ENCODE measurements at regions not wholly inside any gene's neighbourhood (a gene's known extent, or its start where the extent isn't known, plus 50 kb on each side); places are given as distances from the start of the nearest gene placed in this dataset.

DNA sequence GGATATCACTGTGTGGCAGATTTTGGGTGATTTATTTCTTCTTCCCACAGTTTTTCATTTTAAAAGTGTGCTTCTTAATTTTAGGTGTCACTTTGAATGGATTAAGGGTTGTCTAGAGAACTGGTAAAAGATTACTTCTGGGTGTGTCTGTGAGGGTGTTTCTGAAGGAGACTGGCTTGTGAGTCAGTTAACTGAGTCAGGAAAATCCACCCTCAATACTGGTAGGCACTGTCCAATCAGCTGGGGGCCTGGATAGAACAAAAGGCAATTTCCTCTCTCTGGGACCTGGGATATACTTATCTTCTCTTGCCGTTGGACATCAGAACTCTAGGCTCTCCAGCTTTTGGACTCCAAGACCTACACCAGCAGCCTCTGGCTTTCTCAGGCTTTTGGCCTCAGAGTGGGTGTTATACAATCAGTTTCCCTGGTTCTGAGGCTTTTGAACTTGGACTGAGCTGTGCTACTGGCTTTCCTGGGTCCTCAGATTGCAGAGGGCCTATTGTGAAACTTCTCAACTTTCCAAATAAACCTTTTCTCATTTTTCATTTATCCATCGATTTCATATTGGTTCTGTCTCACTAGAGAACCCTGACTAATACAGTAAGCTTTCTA is 413.1 kb downstream of the GBA3 start:
- POLR2A ChIA-PET: no interaction called here
- 0% methylated on average over 1 of the region's 2 CpGs for WGBS (ENCODE audit: low lambda C conversion rate)
- BruUV-seq (replicated peaks): no TSS peak
- H3K36me3 ChIP-seq (replicated peaks in 1 of 2; ENCODE audit: control insufficient read depth in 1 of 2, insufficient read depth in 2 of 2, low read length in 2 of 2): no peaks in the 10 kb centered on the region
- H3K4me3 ChIP-seq (replicated peaks in 1 of 3; ENCODE audit: insufficient read depth in 1 of 3, low read depth in 2 of 3, low read length in 3 of 3): no peak overlapping the region
- no peaks in the 10 kb centered on the region for H3K27me3 ChIP-seq (ENCODE audit: control insufficient read depth in 1 of 2, insufficient read depth in 2 of 2, low read length in 2 of 2)
- CTCF ChIA-PET (ENCODE audit: low intra/inter-chr PET ratio, low total read pairs): no interaction called here
- no peak overlapping the region for H3K4me2 ChIP-seq (ENCODE audit: low read depth, low read length)
- in situ Hi-C loops (cut with HindIII; ENCODE audit: extremely low pct_ligation_motif_present, low pct_unique_long_range_greater_than_20kb): no loop called here
- H4K20me1 ChIP-seq (ENCODE audit: insufficient read depth, low read length): no peaks in the 10 kb centered on the region
- H2AFZ ChIP-seq (ENCODE audit: low read length): no peak overlapping the region
- TF ChIP-seq CREM (IDR thresholded peaks at IDR 0.05): no peak
- no peak for TF ChIP-seq CREM (CRISPR knock-in tag; IDR thresholded peaks at IDR 0.05)
- no peak for TF ChIP-seq IKZF4 (CRISPR knock-in tag; IDR thresholded peaks at IDR 0.05; ENCODE audit: borderline replicate concordance, low read depth, not compliant biosample characterization)
- TF ChIP-seq ZNF577 (CRISPR knock-in tag; IDR thresholded peaks at IDR 0.05; ENCODE audit: borderline replicate concordance, low read depth): no peak
- no peak for TF ChIP-seq ZNF263 (CRISPR knock-in tag; IDR thresholded peaks at IDR 0.05)
- TF ChIP-seq NR2F6 (IDR thresholded peaks at IDR 0.05): no peak
- TF ChIP-seq NR2F6 (CRISPR knock-in tag; IDR thresholded peaks at IDR 0.05): no peak
- TF ChIP-seq ZSCAN9 (CRISPR knock-in tag; IDR thresholded peaks at IDR 0.05; ENCODE audit: borderline replicate concordance): no peak
- TF ChIP-seq ZNF841 (CRISPR knock-in tag; IDR thresholded peaks at IDR 0.05; ENCODE audit: borderline replicate concordance): no peak
- TF ChIP-seq, protein P1, sequence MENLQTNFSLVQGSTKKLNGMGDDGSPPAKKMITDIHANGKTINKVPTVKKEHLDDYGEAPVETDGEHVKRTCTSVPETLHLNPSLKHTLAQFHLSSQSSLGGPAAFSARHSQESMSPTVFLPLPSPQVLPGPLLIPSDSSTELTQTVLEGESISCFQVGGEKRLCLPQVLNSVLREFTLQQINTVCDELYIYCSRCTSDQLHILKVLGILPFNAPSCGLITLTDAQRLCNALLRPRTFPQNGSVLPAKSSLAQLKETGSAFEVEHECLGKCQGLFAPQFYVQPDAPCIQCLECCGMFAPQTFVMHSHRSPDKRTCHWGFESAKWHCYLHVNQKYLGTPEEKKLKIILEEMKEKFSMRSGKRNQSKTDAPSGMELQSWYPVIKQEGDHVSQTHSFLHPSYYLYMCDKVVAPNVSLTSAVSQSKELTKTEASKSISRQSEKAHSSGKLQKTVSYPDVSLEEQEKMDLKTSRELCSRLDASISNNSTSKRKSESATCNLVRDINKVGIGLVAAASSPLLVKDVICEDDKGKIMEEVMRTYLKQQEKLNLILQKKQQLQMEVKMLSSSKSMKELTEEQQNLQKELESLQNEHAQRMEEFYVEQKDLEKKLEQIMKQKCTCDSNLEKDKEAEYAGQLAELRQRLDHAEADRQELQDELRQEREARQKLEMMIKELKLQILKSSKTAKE (CRISPR knock-in tag; IDR thresholded peaks at IDR 0.05; ENCODE audit: borderline replicate concordance): no peak
- no peak for TF ChIP-seq ZSCAN29 (CRISPR knock-in tag; conservative IDR thresholded peaks at IDR 0.05)
- TF ChIP-seq ZSCAN31 (CRISPR knock-in tag; IDR thresholded peaks at IDR 0.05; ENCODE audit: low read depth): no peak
- no peak for TF ChIP-seq ZZZ3 (CRISPR knock-in tag; IDR thresholded peaks at IDR 0.05; ENCODE audit: borderline replicate concordance)
- no peak for TF ChIP-seq PAF1 (CRISPR knock-in tag; IDR thresholded peaks at IDR 0.05)
- TF ChIP-seq MIER3 (CRISPR knock-in tag; IDR thresholded peaks at IDR 0.05; ENCODE audit: borderline replicate concordance): no peak
- TF ChIP-seq SALL1 (CRISPR knock-in tag; IDR thresholded peaks at IDR 0.05): no peak
- TF ChIP-seq, protein P2, sequence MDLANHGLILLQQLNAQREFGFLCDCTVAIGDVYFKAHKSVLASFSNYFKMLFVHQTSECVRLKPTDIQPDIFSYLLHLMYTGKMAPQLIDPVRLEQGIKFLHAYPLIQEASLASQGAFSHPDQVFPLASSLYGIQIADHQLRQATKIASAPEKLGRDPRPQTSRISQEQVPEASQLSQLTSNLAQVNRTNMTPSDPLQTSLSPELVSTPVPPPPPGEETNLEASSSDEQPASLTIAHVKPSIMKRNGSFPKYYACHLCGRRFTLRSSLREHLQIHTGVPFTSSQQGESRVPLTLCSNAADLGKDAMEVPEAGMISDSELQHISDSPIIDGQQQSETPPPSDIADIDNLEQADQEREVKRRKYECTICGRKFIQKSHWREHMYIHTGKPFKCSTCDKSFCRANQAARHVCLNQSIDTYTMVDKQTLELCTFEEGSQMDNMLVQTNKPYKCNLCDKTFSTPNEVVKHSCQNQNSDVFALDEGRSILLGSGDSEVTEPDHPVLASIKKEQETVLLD (CRISPR knock-in tag; IDR thresholded peaks at IDR 0.05; ENCODE audit: low read depth): no peak
- no peak for TF ChIP-seq ZNF124 (CRISPR knock-in tag; IDR thresholded peaks at IDR 0.05)
- TF ChIP-seq ZNF335 (CRISPR knock-in tag; IDR thresholded peaks at IDR 0.05): no peak
- no peak for TF ChIP-seq AGO1 (IDR thresholded peaks at IDR 0.05; ENCODE audit: low read depth, low read length, poor library complexity, severe bottlenecking)
- H3K9ac ChIP-seq (ENCODE audit: insufficient read depth, low read depth, low read length): no peak overlapping the region
- no peaks in the 10 kb centered on the region for H3K4me1 ChIP-seq (ENCODE audit: insufficient read depth, low read length)
- intact Hi-C loops (cut with micrococcal nuclease; ENCODE audit: unreplicated experiment): no loop called here
- DNase-seq (ENCODE audit: low spot score) (no peak), ATAC-seq (no peak), FAIRE-seq (no peak)
- no peak overlapping the region for H3K27ac ChIP-seq (ENCODE audit: extremely low read length, insufficient read depth, low read length)
- H3K79me2 ChIP-seq (ENCODE audit: insufficient read depth, low read length): no peaks in the 10 kb centered on the region
- peaks cover 13% of the 10 kb centered on the region for H3K9me3 ChIP-seq (ENCODE audit: low read length)

All from HepG2 (cell line).